HG02970 (cell line): ENCODE measurements at regions not wholly inside any gene's neighbourhood (a gene's known extent, or its start where the extent isn't known, plus 50 kb on each side); places are given as distances from the start of the nearest gene placed in this dataset.

Experiments used
- ATAC-seq: cut with Tn5 transposase; IDR thresholded peaks from one replicate; pipeline ENCODE4 v1.9.1; 2021; ENCODE audit warnings: mild to moderate bottlenecking, moderate library complexity, moderate number of reproducible peaks; ENCODE audit not compliant: unreplicated experiment, low FRiP score

DNA sequence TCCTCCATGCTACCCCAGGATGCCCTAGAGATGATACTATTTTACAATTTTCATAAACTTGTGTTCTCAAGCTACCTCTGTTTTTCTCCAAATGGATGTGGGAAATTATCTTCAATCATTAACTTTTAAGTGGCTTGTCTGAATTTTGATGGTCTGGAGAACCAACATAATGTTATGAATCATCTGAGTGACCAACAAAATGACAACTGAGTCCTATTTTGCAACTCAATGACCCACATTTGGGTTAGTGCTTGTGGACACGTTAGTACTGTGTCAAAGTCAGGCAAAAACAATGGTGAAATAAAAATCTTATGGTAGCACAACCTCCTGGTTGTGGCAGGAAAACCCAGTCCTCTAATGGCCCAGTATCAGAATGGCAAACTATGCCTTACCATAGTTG is 352.4 kb upstream of the ZNF385D start:
- no peak for ATAC-seq

DNA sequence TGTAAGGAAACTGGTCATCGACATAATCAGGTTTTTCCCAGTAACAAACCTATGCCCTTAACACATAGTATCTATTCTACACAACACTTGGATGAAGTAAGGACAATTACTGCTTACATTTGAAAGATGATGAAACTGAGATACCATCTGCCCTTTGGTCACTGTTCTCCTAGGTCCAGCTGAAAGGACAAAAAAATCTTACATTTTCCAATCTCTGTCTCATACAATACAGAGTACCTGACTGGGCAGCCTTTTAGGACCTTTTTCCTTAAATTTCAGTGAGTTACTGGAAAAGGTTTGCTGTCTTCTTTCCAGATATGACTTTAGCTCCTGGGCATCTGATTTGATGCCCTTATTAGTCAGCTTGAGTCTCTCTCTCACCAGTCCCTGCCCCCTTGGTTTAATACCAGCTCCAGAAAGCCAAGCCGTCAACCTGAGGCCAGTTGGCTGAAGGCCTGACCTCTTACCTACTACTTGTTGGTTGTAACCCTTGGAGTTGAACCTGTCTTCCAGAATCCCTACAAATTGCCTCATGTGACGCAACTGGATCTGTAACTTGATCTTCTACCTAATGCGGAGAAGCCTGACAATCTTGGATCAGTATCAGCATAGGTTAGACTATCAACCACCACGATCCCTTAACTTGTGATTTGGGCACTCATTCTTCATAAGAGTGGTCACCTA is 355.3 kb upstream of the ZNF385D start:
- no peak for ATAC-seq

- ATAC-seq, result no peak
These were observed 360.2 kb upstream of the ZNF385D start for GRCh38 chr3:22111226-22111625.

DNA sequence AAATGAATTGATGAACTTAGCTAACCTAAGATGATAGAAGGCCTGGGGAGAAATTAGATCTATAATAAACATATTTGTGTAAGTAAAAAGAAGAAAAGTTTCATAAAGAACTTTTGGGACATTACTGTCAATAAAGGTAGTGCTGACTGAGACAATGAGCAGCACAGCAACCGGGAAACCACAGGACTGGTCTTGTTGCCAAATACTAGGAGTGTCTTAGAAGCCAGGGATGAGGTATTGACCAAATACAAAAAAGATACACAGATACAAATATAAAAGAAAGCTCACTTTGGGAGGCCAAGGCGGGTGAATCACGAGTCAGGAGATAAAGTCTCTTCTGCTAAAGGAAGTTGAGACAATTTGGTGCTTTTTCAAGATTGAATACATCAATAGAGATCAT is 362.4 kb upstream of the ZNF385D start:
- no peak for ATAC-seq

GRCh38 chr3:22115581-22115980 is 364.6 kb upstream of the ZNF385D start:
- ATAC-seq, result no peak

DNA sequence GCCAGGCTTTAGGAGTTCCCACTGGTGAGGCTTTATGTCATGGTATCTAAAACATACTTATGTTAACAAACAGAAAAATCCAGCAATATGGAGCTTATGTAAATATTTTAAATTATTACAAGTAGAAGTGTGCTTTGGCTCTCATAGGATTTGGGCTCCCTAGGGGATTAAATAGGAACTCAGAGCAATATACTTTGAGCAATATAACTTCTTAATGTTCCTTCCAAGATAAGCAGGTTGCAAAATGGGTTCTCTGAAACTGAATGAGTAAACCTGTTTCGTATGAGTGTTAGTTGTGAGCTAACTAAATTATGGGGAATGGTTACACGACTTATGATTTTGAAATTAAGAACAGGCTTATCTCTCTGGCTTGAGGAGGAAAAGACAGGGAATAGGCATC is 366.1 kb upstream of the ZNF385D start:
- ATAC-seq, result no peak

GRCh38 chr3:22117751-22118346 is 366.8 kb upstream of the ZNF385D start:
- no peak for ATAC-seq

- no peak for ATAC-seq
These were observed 367.5 kb upstream of the ZNF385D start for GRCh38 chr3:22118542-22118941.

DNA sequence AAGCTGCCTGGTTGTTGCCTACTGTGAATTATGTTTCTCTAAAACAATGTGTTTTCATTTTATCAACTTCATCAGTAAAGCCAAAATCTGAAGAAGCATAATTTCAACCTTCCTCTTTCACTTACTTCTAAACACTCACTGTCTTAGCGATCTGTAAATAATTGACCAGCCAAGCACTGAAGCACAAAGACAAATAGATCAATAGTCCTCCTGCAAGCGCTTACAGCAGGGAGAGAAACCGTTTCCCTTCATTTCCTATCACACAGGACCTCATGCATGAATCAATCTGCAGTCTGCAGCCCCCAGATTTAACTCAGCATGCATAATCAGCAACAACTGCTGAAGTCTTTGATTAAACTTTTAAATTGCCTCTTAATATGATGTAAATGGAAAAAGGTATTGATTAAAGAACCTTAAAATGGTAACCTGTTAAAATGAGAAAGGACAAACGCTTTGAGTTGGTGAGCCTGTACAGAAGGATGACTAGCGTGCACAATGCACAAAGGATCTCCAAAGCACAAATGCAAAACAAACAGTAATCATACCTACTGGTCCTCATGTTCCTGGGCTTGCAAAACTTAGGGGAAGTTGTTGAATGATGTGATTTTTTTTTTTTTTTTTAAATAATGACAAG is 370.2 kb upstream of the ZNF385D start:
- peak; percentile 79 for ATAC-seq

- peak; percentile 65 for ATAC-seq
These were observed 371.6 kb upstream of the ZNF385D start for GRCh38 chr3:22122567-22122966.

GRCh38 chr3:22129101-22129500 is 378.1 kb upstream of the ZNF385D start:
- no peak for ATAC-seq

DNA sequence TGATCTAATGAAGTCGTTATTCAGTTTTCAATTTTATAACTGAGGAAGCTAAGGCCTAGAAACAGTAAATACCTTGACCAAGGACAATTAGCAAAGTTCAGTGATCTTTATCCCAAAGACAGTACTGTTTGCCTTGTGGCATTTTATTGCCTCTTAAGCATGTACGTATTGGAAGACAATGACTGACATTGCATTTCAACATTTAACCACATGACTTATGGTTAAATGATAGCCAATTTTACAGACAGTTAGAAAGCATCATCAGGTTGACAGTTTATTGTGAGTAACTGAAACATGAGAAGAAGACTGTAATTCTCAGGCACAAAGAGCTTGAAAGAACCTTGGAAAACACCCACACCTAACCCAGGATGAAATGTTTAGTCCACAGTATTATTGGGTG is 390.8 kb upstream of the ZNF385D start:
- ATAC-seq, result no peak

GRCh38 chr3:22147161-22147560 is 396.2 kb upstream of the ZNF385D start:
- no peak for ATAC-seq

GRCh38 chr3:22156868-22157267 is 405.9 kb upstream of the ZNF385D start:
- no peak for ATAC-seq

GRCh38 chr3:22157848-22158247 is 406.8 kb upstream of the ZNF385D start:
- ATAC-seq, result no peak

GRCh38 chr3:22159004-22159695 is 408.1 kb upstream of the ZNF385D start:
- ATAC-seq, result no peak

- ATAC-seq, result no peak
These were observed 410.3 kb upstream of the ZNF385D start for GRCh38 chr3:22161315-22161714.

DNA sequence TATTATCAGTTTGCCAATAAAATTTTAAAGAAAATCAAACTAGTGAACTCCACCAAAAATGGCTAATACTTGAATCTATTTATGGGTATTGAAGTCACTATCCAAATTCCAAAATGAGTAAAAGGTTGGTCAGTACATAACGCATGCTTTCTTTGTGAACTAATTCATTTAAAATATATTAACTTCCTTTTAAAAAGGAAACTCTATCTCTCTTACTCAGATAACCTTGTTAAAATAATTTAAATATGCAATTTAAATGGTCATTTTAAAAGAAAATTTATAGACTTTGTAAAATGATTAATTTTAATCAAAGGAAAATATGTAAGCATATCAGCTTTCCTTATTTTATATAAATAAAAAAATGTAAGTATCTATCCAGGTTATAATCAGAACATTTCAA is 419.4 kb upstream of the ZNF385D start:
- no peak for ATAC-seq

GRCh38 chr3:22172964-22173363 is 422.0 kb upstream of the ZNF385D start:
- ATAC-seq, result no peak

GRCh38 chr3:22175947-22176346 is 424.9 kb upstream of the ZNF385D start:
- no peak for ATAC-seq

DNA sequence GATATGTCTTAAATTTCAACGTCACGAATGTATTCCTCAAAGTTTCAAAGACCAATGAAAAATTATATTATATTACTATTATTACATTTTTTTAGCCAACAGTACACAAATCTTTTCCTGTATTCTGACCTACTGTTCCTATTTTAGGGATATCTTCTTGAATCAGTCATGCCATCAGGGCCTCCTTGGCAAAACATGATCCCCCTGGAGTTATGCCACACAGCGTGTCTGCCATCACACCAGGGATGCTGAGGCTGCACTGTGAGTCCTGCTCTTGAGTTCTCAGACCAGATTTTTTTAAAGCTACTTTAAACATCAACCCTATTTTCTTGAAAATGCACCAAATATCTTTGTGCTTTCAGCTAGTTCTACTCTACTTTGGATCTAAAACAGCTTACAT is 425.9 kb upstream of the ZNF385D start:
- no peak for ATAC-seq
